IPS-20b (cell line): ENCODE measurements at regions not wholly inside any gene's neighbourhood (a gene's known extent, or its start where the extent isn't known, plus 50 kb on each side); places are given as distances from the start of the nearest gene placed in this dataset.

Experiments
- H3K27ac ChIP-seq: one replicate; pipeline ENCODE4 v1.5.1; 2013; ENCODE audit warnings: low read length
- H3K27me3 ChIP-seq: 2 replicates; pipeline ENCODE4 v1.6.1; 2013; ENCODE audit warnings: mild to moderate bottlenecking, low read length, inconsistent platforms; ENCODE audit not compliant: insufficient read depth
- H3K36me3 ChIP-seq: 2 replicates; pipeline ENCODE4 v1.6.1; 2013; ENCODE audit warnings: low read depth, mild to moderate bottlenecking, inconsistent platforms, low read length, moderate library complexity; ENCODE audit not compliant: insufficient read depth
- H3K4me1 ChIP-seq: 2 replicates; pipeline ENCODE4 v1.6.1; 2013; ENCODE audit warnings: mild to moderate bottlenecking, control low read depth, inconsistent platforms, low read length, moderate library complexity; ENCODE audit not compliant: insufficient read depth
- H3K4me3 ChIP-seq: 2 replicates; pipeline ENCODE4 v1.5.1; 2013; ENCODE audit warnings: mild to moderate bottlenecking, low read length, inconsistent platforms
- H3K9ac ChIP-seq: 2 replicates; pipeline ENCODE4 v1.6.1; 2013; ENCODE audit warnings: low read depth, mild to moderate bottlenecking, inconsistent platforms, low read length, moderate library complexity
- H3K9me3 ChIP-seq: 2 replicates; pipeline ENCODE4 v1.6.1; 2013; ENCODE audit warnings: mild to moderate bottlenecking, low read depth, low read length, inconsistent platforms; ENCODE audit not compliant: insufficient read depth

DNA sequence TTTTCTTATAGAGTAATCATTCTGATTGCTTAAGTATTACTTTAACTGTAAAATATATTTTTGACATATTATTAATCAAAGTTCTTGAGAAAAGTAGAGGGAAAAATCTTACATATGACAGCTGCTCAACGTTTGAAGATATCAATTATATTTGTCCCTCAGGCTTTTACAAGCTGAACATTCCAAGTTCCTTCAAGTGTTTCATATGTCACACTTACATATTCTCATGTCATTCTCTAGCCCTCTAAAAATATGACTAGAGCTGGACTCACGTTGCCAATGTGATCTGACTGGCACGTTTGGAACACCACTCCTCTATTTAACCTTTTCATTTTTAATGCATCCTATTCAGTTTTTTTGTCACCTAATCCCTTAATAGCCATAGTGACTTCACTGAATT, 492.9 kb downstream of the PCDH18 start:
- no peak overlapping the region for H3K9ac ChIP-seq
- no peaks in the 10 kb centered on the region for H3K27me3 ChIP-seq
- no peaks in the 10 kb centered on the region for H3K36me3 ChIP-seq
- no peaks in the 10 kb centered on the region for H3K9me3 ChIP-seq
- no peaks in the 10 kb centered on the region for H3K4me1 ChIP-seq
- H3K4me3 ChIP-seq, result no peak overlapping the region
- H3K27ac ChIP-seq, result no peak overlapping the region

DNA sequence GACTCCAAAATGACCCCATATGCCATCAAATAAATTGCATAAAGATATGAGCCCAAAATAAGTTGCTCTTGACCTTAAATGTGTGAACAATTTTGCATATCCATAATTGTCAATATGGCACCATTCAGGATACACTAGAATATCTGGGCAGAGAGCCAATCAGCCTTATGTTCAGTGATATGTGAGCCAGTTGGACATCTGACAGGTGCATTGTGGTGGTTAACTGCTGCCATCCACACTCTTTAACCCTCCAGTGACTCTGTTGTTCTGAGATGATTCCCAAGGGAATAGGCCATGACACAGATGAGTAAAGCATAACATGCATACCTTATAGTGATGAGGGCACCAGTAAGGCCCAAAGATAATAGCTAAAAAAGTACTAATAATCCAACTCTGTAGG, 500.1 kb downstream of the PCDH18 start:
- no peaks in the 10 kb centered on the region for H3K27me3 ChIP-seq
- no peak overlapping the region for H3K27ac ChIP-seq
- H3K9me3 ChIP-seq, result no peaks in the 10 kb centered on the region
- no peak overlapping the region for H3K9ac ChIP-seq
- no peak overlapping the region for H3K4me3 ChIP-seq
- H3K4me1 ChIP-seq, result no peaks in the 10 kb centered on the region
- no peaks in the 10 kb centered on the region for H3K36me3 ChIP-seq

DNA sequence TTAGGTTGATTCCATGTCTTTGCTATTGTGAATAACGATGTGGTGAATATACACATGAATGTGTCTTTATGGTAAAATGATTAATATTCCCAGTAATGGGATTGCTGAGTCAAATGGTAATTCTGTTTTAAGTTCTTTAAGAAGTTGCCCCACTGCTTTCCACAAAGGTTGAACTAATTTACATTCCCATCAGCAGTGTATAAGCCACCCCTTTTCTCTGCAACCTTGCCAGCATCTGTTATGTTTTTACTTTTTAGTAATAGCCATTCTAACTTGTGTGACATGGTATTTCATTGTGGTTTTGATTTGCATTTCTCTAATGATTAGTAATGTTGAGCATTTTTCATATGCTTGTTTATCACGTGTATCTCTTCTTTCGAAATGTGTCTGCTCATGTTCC, 503.3 kb downstream of the PCDH18 start:
- Histone ChIP-seq H3K4me1 (peaks cover 6% of the 10 kb centered on the region; the same call in 1 of the 2 replicates), H3K9ac (no peak overlapping the region), H3K27ac (no peak overlapping the region), H3K4me3 (no peak overlapping the region), H3K9me3 (no peaks in the 10 kb centered on the region), H3K36me3 (no peaks in the 10 kb centered on the region), H3K27me3 (no peaks in the 10 kb centered on the region)

DNA sequence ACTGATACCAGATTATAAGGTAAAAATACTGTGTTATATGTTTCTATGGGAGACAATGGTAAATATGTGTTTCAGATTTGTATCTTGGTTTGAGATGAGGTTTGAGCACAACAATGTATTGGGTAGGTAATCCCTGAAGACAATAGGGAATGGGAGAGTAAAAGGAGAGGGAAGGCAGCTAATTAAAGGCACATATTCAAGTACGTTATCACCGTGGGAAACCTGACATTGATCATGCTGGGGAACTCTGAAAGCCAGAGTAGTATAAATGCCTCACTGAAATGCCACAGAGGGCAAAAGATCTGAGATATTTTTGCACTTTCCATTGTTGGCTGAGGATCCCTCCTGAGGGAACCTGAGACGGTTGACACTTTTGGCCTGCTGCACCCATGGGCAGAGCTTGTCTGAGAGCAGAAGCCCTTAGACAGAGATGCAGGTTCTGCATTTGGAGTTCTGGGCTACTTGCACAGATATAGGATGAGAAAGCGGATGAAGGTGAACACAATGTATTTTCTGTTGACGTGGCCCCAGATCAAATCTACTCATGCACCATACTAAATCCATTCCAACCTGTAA, 506.7 kb downstream of the PCDH18 start:
- no peaks in the 10 kb centered on the region for H3K27me3 ChIP-seq
- H3K4me1 ChIP-seq, result peaks cover 6% of the 10 kb centered on the region; the same call in 1 of the 2 replicates
- no peaks in the 10 kb centered on the region for H3K36me3 ChIP-seq
- H3K9me3 ChIP-seq, result no peaks in the 10 kb centered on the region
- H3K9ac ChIP-seq, result no peak overlapping the region
- H3K4me3 ChIP-seq, result no peak overlapping the region
- no peak overlapping the region for H3K27ac ChIP-seq

DNA sequence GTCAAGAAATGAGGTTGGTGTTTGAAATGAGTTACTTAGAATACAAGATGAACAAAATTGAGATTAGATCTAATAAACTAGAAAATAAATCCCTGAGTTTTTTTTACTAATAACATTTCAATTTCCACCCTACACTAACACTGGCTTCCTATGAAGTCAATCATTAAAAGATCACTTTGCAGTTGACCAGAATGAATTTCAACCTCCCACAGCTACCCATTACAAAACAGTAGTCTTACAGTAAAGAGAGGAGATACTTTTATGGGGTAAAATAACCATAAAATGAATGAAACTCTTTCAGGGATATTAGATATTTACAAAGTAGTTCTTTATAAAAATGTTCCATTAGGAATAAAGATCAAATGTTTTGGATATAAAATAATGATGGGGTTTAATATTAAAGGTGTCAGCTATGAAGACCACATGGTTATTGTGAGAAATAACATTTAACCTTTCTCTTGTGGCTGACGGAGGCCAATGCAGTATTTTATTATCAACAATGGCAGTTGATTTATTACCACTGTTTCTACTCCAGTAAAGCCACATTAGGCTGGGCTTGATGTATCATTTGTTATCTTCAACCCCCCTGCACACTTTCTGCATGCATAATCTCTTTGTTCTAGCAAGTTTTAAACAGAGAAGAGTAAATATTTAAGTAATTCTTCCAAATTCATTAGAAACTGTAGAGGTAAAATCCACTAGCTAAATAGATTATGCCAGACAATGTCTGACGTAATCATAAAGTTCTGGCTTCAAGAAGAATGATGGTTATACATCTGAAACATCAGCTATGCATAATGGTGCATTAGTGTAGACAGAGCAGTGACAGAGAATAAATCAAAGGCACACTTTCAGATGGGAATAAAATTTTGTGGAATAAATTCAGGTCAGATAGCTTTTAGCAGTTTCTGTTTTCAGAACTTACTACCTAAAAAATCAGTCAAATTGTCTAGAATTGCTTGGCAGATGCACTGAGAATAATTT, 516.6 kb downstream of the PCDH18 start:
- Histone ChIP-seq H3K4me3 (no peak overlapping the region), H3K4me1 (no peaks in the 10 kb centered on the region), H3K9ac (no peak overlapping the region), H3K36me3 (no peaks in the 10 kb centered on the region), H3K27ac (no peak overlapping the region), H3K9me3 (no peaks in the 10 kb centered on the region), H3K27me3 (no peaks in the 10 kb centered on the region)

DNA sequence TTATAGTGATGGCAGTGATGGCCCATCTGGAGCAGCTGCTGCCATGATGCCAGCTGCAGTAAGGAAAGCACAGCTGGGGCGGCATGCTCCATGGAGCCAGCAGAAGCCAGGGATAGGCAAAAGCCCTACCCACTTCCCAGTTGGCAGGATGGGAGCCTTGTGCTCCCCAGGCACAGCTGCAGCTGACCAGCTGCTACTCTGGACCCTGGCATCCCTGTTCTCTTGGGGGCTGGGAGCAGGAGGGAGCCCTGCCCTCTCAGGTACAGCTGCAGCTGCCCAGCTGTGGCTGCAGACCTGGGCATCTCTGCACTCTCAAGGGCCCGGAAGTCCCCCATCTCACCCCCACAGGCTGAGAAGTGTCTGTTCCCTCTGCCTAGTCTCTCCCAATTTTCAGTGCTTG, 531.9 kb downstream of the PCDH18 start:
- no peaks in the 10 kb centered on the region for H3K4me1 ChIP-seq
- no peak overlapping the region for H3K27ac ChIP-seq
- H3K9me3 ChIP-seq, result no peaks in the 10 kb centered on the region; the same call in 1 of the 2 replicates
- no peaks in the 10 kb centered on the region for H3K27me3 ChIP-seq
- no peak overlapping the region for H3K9ac ChIP-seq
- H3K36me3 ChIP-seq, result no peaks in the 10 kb centered on the region
- H3K4me3 ChIP-seq, result no peak overlapping the region

DNA sequence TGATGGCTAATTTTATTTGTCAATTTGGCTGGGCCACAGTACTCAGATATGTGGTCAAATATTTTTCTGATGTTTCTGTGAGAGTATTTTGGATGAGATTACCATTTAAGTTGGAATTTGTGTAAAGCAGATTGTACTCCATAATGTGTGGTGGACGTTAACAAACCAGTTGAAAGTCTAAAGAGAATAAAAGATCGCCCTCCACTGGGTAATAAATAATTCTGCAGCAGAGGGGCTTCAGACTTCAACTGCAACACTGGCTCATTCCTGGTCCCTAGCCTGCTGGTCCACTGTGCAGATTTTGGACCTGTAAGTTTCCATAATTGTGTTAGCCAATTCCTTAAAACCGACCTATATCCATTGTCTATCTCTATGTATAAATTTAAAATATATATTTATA, 540.3 kb downstream of the PCDH18 start:
- Histone ChIP-seq H3K36me3 (no peaks in the 10 kb centered on the region), H3K9ac (no peak overlapping the region), H3K27me3 (no peaks in the 10 kb centered on the region), H3K9me3 (no peaks in the 10 kb centered on the region), H3K4me3 (no peak overlapping the region), H3K27ac (no peak overlapping the region), H3K4me1 (no peaks in the 10 kb centered on the region)

DNA sequence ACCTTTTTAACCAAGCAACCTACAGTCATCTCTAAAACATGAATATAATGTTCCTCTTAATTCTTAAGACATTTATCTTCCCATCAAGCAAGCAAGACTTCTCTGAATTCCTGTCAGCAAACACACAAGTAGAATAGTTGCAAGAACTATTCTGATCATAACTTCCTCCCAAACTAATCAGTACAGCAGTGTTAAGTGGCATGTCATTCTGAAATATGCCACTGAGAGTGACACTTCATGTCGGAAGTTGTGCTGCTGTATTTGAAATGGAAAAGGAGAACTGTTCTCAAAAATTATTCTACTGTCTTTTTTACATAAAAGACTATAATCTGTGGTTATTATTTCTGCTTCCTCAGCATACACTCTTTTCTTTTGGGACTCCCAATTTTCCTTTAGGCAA, 546.6 kb downstream of the PCDH18 start:
- Histone ChIP-seq H3K27me3 (no peaks in the 10 kb centered on the region), H3K4me3 (no peak overlapping the region), H3K9me3 (no peaks in the 10 kb centered on the region), H3K27ac (no peak overlapping the region), H3K36me3 (no peaks in the 10 kb centered on the region), H3K9ac (no peak overlapping the region), H3K4me1 (no peaks in the 10 kb centered on the region)

DNA sequence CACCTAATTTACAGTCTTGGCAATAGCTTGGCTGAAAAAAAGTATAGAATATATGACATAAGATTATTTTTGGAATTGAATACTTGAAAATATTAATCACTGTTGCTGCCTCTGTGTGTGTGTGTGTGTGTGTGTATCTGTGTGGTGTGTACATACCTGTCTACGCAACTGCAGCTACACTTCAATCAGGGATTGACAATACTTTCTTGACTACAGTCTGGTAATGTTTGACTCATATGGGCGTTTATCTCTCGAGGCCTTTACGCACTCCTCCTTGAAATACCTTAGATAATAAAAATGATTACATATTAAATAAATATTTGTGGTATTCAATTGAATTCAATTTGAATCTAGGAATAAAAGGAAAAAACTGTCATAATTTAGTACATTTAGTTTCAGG, 565.2 kb downstream of the PCDH18 start:
- Histone ChIP-seq H3K9ac (no peak overlapping the region), H3K4me3 (no peak overlapping the region), H3K36me3 (no peaks in the 10 kb centered on the region), H3K27ac (no peak overlapping the region), H3K4me1 (no peaks in the 10 kb centered on the region), H3K27me3 (no peaks in the 10 kb centered on the region), H3K9me3 (no peaks in the 10 kb centered on the region)

DNA sequence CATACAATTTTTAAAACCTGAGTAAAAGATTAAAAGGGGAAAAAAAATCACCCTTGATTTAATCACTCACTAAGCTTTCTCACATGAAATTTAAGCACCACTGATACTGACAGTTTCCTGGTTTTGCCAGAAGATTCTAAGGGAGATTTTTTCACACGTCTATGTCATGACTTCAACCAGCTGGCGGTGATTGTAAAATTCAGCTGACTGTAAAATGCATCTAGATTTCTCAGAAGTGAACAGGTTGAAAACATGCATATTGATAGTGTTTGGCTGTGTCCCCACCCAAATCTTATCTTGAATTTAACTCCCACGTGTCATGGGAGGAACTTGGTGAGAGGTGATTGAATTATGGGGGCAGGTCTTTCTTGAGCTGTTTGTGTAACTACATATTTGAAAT, 566.8 kb downstream of the PCDH18 start:
- Histone ChIP-seq H3K27ac (no peak overlapping the region), H3K4me1 (no peaks in the 10 kb centered on the region), H3K36me3 (no peaks in the 10 kb centered on the region), H3K9me3 (no peaks in the 10 kb centered on the region), H3K9ac (no peak overlapping the region), H3K27me3 (no peaks in the 10 kb centered on the region), H3K4me3 (no peak overlapping the region)

DNA sequence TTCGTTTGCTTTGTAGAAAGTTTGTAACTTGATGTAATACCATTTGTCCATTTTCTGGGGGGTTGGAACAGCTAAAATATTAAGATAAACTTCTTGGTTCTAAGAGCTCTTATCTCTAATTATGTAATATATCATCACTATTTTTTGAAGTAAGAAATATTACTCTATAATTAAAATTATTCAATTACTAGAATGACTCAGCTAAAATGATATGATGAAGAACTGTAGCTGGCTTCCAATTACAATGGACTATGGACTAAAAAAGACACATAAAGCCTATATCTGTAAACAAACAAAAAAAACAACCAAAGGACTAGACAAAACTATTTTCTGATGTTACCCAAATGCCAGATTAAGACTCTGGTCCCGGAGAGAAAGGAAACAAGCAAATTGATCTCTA, 569.4 kb downstream of the PCDH18 start:
- H3K36me3 ChIP-seq, result no peaks in the 10 kb centered on the region
- no peaks in the 10 kb centered on the region for H3K4me1 ChIP-seq
- H3K4me3 ChIP-seq, result no peak overlapping the region
- H3K9me3 ChIP-seq, result no peaks in the 10 kb centered on the region
- no peak overlapping the region for H3K27ac ChIP-seq
- H3K9ac ChIP-seq, result no peak overlapping the region
- H3K27me3 ChIP-seq, result no peaks in the 10 kb centered on the region

DNA sequence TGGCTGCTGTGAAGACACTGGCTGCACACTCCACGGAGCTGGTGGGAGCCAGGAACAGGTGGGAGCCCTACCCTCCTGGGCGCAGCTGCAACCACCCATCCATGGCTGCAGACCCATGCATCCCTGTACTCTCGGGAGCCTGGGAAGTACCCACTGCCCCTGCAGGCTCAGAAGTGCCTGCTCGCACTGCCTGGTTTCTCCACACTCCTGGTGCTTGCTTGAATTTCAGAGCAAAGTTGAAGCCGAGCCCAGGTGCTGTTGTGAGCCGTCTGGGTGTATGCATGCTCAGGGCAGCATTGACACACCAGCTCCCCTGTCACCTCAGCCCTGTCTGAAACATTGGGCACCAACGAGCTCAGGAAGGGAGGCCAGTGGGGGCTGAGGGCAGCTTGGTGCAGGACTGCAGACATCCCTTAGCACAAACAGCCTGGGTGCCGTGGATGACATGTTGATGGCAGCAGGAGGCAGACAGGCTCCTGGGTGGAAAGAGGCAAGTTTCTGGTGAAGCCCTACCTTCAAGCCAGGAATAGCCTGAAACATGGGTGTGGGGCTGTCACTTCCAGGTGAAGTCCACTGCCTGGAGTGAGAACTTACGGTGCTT, 585.9 kb downstream of the PCDH18 start:
- Histone ChIP-seq H3K9ac (no peak overlapping the region), H3K9me3 (peaks cover 6% of the 10 kb centered on the region; the same call in 1 of the 2 replicates), H3K36me3 (no peaks in the 10 kb centered on the region), H3K27ac (no peak overlapping the region), H3K27me3 (no peaks in the 10 kb centered on the region), H3K4me1 (no peaks in the 10 kb centered on the region), H3K4me3 (no peak overlapping the region)
